HG02938 (cell line): ENCODE measurements at regions not wholly inside any gene's neighbourhood (a gene's known extent, or its start where the extent isn't known, plus 50 kb on each side); places are given as distances from the start of the nearest gene placed in this dataset.
"Not testable (repeated sequence)": the region's sequence is repeated elsewhere in the genome, so short reads cannot be mapped to it uniquely, and the experiment has no call there.

Experiments used
- ATAC-seq: cut with Tn5 transposase; IDR thresholded peaks from one replicate; pipeline ENCODE4 v1.9.1; 2021; ENCODE audit warnings: mild to moderate bottlenecking, moderate library complexity; ENCODE audit not compliant: unreplicated experiment

DNA sequence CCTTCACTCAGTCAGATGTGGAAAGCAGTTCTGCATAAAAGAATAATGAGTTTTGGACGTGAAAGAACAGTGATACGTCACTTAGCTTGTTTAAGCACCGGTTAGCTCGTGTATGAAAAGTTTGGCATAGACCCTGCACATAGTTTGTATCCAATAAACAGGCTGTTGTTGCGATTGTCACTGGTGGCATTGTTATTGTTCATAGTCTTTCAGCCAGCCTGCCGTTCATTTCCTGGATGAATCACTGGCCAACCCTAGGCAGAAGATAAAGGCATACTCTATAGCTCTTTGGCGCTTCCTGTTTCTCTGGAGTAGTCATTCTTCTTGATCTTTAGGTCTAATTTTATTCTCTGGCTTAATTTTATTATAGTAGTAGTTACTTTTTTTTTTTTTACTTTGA lies 57.8 kb upstream of the ANKRD30A start:
- ATAC-seq = no peak

DNA sequence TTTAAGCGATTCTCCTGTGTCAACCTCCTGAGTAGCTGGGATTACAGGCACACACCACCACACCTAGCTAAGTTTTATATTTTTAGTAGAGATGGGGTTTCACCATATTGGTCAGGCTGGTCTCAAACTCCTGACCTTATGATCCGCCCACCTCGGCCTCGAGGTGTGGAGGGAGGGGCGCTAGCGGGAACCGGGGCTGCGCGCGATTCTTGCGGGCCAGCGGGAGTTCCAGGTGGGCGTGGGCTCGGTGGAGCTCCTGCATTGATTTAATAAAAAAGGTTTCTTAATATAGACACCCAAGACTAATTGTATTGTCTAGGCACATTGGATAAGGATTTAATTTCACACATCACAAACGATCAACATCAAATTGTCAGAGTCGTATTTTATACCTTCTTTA lies 63.1 kb upstream of the ANKRD30A start:
- not testable (repeated sequence) for ATAC-seq

DNA sequence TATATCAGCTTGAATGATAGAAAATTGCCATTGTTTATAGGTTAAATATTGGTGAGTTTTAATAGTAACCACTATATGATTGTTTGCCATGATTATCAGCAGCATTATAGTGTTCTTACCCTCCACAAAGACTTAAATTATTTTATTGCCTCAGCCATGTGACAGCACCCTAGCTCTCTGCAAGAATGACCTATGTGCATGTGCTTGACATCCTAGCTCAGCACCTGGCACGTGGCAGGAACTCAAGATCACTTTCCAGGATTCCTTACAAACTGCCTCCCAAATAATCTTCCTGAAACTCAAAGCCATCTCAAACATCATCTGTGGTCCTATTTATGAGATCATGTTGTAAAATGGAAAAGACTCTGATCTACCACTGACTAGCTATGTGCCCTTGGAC lies 68.1 kb upstream of the ANKRD30A start:
- ATAC-seq = no peak

DNA sequence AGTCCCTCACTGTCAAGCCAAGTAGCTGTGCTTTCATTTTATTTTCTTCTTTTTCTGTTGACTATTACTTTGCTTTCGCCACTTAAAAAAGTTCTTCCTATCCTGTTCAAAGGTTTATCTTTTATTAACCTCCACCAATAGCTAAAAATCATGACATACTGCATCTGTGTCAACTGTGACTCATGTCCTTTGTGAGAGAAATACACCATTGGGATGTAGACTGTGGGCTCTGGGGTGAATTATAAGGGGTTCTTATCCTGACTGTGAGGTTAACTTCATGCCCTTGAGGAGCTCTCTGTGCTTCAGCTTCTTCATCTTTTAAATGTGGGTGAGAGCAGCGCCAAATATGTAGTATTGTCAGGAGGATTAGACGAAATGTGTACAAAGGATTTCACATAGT lies 71.9 kb upstream of the ANKRD30A start:
- no peak for ATAC-seq

DNA sequence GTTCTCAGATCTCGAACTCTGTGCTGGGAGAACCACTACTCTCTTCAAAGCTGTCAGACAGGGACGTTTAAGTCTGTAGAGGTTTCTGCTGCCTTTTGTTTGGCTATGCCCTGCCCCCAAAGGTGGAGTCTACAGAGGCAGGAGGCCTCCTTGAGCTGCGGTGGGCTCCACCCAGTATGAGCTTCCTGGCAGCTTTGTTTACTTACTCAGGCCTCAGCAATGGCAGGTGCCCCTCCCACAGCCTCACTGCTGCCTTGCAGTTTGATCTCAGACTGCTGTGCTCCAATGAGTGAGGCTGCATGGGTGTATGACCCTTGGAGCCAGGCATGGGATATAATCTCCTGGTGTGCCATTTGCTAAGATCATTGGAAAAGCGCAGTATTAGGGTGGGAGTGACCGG lies 75.4 kb upstream of the ANKRD30A start:
- ATAC-seq = not testable (repeated sequence)

DNA sequence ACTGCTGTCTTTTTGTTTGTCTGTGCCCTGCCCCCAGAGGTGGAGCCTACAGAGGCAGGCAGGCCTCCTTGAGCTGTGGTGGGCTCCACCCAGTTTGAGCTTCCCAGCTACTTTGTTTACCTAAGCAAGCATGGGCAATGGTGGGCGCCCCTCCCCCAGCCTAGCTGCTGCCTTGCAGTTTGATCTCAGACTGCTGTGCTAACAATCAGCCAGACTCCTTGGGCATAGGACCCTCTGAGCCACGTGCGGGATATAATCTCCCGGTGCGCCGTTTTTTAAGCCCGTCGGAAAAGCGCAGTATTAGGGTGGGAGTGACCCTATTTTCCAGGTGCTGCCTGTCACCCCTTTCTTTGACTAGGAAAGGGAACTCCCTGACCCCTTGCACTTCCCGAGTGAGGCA lies 81.1 kb upstream of the ANKRD30A start:
- ATAC-seq = not testable (repeated sequence)

DNA sequence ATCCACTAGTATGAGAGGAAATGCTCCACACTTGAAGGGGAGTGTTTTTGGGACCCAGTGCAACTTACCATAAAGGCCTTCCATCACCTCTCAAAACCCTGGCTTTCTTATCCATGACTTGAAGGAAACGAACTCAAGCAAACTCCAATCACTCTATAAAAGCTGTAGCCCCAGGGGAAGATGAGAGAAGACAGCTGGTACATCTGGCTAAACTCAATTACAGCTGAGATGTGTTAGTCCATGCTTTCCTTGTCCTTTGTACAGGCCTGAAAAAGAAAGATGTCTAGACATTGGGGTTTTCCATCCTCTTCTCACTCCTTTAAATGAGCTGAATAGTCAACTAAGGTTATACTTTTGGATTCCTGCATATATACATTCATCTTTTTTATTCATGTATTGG lies 89.5 kb upstream of the ANKRD30A start:
- ATAC-seq = no peak

DNA sequence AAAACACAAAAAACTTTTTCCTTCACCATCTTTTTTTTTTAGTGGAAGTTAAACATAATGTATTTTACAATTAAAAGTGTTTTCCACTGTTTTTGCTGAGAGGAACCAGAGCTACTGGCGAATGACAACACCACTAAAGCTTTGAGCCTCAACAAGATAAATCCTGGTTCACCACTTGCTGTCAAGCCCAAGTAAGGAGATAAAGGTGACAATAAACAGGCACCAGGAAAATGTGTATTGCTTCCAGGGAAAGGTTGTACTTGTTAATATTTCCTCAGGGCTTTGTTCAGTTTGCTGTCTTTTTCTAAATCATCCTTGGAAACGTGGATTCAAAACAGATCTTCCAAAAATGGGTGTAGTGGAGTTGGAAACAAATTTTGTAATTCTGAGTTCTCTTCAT lies 109.9 kb upstream of the ANKRD30A start:
- no peak for ATAC-seq

DNA sequence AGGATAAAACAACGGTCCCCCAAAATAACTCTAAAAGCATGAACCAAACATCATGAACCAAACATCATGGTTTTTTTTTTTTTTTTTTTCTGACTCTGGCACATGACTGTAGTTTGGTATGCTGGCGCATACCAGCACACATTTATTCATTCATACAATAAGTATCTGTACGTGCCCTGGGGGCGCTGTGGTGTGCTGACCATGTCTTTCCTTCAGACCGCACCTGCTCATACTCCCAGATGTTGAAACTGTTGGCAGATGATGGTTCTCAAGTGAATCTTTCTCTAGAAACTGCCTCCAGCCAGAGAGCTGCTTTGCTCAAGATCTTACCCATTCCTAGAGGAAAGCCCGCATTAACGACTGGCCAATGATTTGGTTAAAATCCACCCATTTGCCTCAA lies 114.7 kb upstream of the ANKRD30A start:
- ATAC-seq = no peak

DNA sequence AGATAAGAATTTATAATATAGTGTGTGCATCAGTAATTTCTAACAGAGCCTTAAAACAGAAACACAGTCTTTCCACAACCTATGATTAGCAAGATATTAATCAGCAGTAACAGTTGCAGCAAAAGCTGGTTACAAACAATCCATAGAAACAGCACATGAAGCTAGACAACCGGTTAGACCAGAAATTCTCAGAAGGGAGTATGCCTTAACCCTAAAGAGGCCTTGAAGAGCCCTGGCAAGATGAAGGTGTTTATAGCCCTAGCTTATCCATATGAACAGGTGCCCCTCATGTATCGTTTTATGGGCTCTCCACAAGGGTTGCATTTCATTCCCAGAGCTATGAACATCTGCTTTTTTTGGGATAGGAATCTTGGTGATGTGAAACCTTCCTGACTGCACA lies 117.1 kb upstream of the ANKRD30A start:
- not testable (repeated sequence) for ATAC-seq

DNA sequence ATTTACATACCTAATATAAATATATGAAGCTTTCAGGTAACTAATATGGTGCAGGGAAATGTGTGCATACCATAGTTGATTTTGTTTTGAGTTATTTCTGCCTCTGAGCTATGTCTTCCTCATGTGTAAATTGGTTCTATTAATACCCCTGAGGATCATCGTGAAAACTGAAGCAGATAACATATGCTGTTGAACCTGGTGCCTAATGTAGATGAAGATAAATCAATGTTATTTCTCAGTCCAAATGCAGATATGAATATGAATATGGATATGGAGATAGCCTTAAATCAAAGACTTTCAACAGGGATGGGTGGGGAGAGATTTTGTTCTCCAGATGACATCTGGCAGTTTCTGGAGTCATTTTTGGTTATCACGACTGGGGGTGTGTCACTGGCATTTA lies 122.3 kb upstream of the ANKRD30A start:
- no peak for ATAC-seq

DNA sequence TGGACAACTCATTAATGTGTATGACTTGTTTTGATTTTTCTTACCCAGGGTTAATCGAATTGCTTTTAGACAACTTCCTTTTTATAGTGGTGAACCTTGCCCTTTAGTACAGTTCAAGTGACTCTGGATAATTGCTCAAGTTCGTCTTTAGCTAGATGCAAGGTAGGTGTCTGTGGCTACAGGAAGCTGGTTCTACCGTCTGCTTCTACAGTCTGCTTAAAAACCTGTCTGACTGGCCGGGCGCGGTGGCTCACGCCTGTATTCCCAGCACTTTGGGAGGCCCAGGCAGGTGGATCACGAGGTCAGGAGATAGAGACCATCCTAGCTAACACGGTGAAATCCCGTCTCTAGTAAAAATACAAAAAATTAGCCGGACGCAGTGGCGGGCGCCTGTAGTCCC lies 129.6 kb upstream of the ANKRD30A start:
- not testable (repeated sequence) for ATAC-seq

DNA sequence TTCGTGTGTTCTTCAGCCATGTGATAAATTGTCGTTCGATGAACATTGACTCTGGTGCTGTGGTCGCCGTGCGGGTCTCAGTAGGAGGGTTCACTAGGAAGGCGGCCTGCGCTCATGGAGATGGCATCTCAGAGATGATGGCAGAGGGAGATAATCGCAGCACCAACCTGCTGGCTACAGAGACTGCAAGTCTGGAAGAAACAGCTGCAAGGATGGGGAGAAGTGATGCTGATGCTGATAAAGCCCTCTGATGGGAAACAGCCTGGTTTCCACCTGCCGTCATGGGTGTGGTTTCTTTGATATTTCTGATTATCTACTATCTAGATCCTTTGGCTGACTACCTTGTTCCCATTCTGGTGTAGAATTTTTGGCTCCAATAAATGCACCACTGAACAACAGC lies 130.5 kb upstream of the ANKRD30A start:
- ATAC-seq = no peak

DNA sequence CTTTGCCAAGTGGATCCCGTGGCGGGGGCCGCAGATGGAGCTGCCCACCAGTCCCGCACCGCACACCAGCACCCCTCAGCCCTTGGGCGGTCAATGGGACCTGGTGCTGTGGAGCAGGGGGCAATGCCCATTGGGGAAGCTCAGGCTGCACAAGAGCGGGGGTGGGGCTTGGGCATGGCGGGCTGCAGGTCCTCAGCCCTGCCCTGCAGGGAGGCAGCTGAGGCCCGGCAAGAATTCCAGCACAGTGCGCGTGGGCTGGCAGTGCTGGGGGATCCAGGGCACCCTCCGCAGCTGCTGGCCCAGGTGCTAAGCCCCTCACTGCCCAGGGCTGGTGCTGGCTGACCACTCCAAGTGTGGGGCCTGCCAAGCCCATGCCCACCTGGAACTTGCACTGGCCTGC lies 136.2 kb upstream of the ANKRD30A start:
- ATAC-seq = no peak

DNA sequence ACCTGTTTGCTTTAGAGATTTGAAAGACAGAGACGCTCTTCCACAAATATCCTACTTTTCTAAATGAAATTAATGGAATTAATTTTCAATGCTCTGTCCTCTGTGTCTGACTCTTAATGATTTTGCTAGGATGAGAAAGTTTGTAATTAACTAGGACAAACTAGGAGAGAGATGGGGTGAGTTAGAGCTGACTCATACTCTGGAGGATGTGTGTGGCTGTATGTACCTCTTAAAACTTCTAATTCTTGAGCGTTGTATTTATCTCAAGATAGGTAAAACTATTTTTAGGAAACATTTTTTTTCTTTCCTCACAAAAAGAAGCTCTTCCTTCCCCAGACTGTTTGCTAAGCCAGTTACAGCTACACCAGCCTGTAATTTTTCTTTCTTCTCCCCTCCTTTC lies 178.8 kb upstream of the ANKRD30A start:
- ATAC-seq = no peak

DNA sequence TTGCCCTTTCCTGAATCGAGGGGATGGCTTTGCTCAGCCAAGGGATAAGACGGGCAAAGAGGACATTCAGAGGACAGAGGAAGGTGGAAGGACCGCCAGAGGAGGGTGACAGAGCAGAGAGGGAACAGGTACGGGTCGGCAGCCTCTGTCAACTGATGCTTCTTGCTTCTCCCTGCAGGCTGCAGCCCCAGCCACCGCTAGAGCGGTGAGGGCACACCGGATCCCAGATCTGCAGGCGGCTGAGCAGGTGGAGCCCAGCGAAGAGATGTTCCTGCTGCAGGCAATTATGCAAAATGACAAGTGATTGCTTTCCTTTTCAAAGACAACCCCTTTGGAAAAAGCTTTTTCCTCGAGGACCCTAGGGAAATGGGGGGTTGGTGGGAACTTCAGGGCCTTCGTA lies 181.9 kb upstream of the ANKRD30A start:
- ATAC-seq = no peak

DNA sequence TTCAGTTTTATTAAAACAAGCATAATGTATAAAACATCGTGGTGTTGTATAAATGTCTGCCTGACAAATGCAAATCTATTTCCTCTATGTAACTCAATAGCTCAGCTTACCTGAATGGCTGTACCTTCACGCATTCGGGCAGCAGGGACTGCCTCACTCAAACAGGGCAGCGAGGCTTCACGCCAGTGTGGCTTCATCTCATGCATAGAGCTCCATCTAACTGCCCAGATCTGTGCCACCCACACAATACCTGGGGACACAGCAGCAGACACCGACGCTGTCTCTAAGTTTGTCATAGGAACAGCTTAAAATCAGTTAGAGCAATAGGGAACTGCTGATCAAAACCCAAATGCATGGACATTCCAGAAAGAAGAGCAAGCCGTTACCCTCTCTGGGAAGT lies 182.8 kb upstream of the ANKRD30A start:
- no peak for ATAC-seq

DNA sequence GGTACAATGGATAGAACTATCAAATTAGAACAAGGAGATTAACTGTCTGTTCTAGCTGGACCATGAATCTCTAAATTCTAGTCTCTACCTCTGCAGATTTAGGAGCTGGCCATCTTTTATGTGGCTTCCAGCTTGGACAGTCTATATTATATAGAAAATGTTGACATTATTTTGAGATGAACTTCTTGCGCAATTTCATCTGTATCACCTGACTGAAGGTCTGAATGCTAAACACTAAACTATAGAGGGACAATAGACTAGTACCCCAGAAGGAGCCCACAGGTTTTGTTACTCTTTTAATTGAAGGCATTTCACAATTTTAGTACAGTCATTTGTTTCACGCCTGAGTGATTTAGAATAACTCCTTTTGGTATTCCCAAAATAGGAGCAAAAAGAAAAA lies 222.4 kb upstream of the ANKRD30A start:
- ATAC-seq = no peak

DNA sequence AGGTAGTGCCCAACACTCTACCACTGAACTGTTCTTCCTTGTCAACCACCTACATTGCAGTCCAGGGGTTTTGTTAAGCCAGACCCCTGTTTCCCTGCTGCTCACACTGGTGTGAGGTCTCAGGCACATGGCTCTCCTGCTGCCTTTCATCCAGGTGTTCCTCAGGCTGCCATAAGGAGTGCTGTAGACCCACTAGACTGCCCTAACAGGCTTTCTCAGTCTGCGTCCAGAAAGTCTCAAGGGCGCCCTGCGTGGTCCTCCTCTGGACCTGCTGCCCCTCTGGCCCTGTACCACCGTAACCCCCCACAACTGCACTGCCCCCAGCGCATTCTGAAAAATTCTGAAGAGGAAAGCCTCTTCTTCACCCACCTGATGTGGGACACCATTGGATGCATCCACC lies 225.7 kb upstream of the ANKRD30A start:
- ATAC-seq = no peak

DNA sequence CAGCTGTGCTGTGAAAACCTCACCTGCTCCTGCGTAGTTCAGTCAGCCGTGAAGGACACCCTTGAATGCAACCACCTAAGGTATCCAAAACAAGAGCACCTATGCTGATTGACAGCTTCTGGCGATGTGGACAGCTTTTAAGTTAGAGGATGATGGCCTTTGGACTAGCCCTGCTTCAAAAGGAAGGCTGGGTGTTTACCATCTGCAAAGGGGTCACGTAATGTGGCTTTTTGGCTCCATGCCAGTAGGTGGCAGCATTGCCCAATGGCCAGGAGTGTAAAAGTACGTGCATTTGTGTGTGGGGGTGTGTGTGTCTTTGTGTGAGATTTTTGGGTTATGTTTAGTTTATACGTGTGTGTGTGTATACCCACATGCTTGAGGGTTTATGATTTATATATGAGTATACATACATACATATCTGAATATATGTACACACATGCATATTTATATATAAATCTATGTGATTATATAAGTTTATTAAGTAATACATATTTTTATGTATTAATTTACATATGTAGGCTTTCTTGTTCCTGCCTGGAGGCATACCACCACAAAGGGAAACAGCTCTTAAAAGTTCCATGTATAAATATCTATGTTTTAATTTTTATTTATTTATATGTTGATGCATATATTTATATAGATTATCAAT lies 236.3 kb upstream of the ANKRD30A start:
- peak; percentile 65 for ATAC-seq

DNA sequence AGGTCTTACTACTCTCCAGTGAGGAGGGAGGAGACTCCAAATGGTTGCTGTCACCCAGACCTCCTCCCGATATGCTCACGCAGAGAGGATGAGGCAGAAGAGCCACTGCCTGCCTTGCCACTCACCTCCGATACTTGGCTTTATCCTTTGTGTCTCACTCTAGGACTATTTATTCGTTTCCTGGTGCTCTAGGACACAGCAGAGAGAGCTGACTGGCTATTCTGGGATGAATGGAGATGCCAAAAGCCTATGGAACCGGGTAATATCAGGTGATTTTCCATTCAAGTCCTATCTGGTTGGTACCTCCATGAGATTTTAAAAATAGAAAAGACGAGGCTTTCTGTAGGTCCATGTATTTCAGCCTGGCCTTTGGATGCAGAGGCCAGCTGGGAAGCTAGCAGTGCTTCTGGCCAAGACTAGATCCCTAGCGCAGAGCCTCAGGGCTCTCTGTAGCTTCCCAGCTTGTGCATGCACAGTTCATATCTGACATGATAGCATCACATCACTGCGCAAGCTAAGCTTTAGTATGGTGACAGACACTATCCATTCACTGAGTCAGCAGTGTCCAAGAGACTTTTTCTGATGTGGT lies 239.0 kb upstream of the ANKRD30A start:
- ATAC-seq = no peak

DNA sequence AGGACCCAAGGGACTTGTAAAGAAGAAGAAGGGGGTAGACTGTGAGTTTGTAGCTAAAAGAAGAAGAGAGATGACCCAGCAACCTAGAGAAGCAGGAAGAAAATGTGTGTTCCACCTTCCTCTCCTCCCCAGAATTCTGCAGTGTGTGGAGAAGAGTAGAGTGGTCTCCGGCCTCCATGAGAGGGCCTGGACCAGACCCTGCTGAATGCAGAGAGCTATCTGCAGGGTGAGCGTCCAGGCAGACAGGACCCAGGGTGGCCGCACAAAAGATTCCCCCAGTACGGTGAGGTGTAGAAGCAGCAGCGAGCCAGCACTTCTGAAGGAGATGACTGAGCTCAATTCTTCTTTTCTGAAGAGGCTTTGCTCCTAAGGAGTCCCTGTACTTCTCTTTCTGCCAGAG lies 239.7 kb upstream of the ANKRD30A start:
- ATAC-seq = no peak

DNA sequence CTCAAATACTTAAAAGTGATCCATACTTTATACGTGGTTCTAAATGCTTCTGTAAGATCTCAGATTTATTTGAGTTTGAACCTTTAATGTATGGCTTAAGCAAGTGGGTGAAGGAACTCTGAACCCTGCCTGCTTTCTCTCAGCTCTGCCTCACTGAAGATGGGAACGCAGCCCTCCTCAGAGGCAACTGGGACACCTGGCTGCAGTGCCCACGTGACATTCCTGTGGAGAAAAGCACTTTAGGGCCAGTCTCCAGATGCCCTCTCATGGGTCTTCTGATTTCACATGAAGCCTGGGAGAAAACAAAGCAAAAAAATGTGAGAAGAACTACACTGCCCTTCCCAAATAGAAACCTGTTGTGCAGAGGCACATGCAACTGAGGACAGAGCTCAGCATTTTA lies 242.6 kb upstream of the ANKRD30A start:
- no peak for ATAC-seq
